ENCODE measurements at regions not wholly inside any gene's neighbourhood (a gene's known extent, or its start where the extent isn't known, plus 50 kb on each side); places are given as distances from the start of the nearest gene placed in this dataset.
"Not testable (repeated sequence)": the region's sequence is repeated elsewhere in the genome, so short reads cannot be mapped to it uniquely, and the experiment has no call there.

DNA sequence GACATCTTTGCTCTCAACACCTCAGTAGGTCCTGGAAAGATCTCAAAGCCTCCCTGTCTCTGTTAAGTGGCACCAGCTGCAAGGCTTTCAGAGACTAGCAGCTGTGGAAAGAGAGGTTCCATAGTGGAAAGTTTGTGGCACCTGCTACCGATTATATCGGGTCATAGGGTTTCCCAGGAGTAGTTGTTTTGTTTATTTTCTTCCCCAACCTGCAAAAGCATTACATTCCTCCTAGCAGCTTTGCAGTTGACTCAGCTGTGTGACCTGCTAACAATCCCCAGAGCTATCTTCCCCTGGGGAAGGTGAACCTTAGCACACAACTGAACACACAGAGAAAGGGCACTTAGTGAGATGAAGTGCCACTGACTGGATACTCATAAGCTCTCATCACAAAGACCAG, 598.9 kb upstream of the GRM7 start:
- no peak for DNase-seq (ENCODE audit: low read depth in 2 of 2)

DNA sequence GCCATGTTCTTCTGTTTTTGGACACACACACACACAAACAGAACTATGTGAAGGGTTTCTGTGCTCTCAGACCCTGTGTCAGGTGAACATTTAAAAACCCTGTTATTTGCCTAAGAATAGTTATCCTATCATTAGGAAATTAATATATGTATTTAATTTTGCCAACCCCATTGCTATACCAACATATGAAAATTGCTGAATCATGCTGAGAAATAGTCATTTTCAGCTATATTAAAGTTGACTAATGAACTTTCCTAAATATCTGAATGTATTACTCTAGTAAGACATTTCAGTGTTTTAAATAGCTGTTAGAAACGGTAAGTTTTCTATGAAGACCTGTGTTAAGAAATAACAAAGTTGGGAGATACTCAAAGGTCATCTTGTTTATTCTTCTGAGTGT, 596.9 kb upstream of the GRM7 start:
- DNase-seq (ENCODE audit: low read depth in 2 of 2) = no peak

DNA sequence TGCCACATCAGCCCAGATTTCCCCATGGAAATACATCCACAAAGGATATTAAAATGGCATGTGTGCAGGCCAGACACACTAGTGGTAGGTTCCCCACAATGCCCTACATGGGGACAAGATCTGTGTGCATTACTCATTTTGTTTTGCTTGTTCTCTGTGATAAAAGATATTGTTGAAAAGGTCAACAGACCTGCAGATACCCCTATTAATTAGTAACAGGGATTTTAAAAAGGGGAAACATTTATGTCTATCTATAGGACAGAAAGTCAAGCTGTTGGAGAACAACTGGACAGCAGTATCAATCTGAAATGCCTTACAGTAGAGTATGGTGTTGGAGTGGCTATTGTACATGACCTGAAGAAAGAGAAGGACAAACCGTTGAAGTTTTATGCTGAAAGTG, 596.0 kb upstream of the GRM7 start:
- DNase-seq (ENCODE audit: low read depth in 2 of 2) = no peak

DNA sequence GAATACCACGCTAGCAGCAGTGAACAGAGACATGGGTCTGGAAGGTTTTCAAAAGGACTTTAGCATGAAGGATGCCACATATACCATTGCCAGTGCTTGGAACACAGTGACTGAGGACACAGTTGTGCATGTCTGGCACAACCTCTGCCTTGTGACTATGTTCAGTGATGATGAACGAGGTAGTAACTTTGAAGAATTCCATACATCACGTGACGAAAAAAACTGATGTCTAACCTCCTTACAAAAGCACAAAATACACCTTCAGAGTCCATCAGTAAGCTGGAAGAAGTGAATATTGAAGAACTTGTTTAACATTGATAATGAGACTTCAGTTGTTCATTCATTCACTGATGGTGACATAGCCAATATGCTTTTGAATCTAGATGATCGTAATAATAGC, 594.8 kb upstream of the GRM7 start:
- DNase-seq (ENCODE audit: low read depth in 2 of 2) = no peak

DNA sequence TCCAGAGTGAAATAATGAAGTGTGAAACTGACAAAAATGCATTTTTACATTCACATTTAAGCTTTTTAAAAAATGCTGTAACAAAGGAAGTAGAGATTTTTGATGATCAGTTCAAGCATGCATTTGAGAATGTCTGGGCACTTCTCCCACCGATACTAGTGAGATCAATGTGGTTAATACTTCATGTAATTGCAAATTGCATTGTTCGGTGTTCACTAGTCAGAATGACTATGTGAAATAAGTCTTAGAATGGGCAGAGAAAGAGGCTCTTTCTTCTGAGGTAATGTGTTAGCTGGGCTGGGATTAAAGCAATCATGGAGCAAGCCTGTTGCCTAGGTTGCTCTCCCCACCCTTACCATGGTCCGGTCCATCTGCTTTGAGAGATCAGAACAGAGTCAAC, 587.0 kb upstream of the GRM7 start:
- no peak for DNase-seq (ENCODE audit: low read depth in 2 of 2)

DNA sequence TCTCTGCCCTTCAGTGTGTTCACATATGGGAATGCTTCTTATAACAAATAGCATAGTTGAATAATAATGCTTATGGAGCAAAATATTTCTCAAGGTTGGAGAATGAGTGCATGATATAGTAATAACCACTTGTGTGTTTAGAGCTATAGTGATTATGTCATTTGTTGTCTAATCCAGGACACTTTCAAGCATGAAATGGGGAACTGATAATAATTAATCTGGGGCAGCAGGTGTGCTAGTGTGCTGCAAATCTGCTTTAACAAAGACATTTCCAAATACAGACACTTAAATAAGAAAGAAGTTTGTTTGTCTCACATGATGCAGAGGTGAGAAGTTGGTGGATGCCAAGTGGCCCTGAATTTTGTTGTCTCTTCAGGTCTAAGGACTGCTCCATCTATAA, 579.3 kb upstream of the GRM7 start:
- no peak for DNase-seq (ENCODE audit: low read depth in 2 of 2)

DNA sequence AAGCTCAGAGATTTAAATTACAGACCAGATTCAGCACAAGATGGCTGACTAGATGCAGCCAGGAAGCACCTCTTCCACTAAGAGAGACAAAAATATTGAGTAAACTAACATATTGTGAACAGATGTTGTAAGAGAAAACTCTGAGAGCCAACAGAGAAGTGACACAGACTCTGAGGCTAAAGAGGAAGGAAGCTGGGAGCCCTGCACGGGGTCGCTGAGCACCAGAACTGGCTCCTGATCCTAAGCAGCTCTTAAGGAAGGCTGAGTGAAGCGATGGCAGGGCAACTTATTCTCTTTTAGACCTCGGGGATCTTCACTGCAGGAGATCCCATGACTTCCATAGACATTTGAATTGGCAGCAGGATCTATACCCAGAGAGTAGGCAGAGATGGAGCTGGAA, 578.0 kb upstream of the GRM7 start:
- DNase-seq (ENCODE audit: low read depth in 2 of 2) = no peak

DNA sequence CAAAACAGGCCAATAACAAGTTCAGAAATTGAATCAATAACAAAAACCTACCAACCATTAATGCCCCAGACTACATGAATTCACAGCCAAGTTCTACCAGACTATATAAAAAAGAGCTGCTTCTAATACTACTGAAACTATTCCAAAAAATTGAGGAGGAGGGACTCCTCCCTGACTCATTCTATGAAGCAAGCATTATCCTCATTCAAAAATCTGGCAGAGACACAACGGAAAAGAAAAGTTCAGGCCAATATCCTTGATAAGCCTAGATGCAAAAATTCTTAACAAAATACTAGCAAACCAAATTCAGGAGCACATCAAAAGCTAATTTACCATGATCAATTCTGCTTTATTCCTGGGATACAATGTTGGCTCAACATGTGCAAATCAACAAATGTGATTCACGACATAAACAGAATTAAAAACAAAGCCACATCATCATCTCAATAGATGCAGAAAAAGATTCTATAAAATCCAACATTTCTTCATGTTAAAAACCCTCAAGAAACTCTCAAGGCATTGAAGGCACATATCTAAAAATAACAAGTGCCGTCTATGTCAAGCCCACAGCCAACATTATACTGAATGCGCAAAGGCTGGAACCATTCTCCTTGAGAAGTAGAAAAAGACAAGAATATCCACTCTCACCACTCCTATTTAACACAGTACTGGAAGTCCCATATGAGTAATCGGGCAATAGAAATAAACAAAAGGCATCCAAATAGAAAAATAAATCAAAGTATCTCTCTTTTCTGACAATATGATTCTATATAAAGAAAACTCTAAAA, 573.6 kb upstream of the GRM7 start:
- no peak for DNase-seq (ENCODE audit: low read depth in 2 of 2)

DNA sequence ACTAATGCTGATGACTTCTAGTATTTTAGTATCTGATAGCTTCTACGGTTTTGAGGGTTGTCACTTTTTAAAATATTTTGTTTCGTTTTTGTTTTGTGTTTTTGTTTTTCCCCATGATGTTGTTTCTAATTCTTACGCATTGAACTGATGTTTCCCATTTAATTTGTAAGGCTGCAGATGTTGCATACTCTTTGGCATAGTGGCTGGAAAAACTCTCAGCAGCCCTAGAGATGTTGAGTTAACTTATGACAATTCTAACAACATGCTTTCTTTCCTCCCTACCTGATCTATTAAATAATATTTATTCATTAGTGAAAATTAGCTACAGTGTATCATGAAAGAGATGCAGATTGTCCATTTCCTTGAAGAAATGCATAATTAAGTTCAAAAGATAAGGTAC, 559.3 kb upstream of the GRM7 start:
- no peak for DNase-seq (ENCODE audit: low read depth in 2 of 2)

DNA sequence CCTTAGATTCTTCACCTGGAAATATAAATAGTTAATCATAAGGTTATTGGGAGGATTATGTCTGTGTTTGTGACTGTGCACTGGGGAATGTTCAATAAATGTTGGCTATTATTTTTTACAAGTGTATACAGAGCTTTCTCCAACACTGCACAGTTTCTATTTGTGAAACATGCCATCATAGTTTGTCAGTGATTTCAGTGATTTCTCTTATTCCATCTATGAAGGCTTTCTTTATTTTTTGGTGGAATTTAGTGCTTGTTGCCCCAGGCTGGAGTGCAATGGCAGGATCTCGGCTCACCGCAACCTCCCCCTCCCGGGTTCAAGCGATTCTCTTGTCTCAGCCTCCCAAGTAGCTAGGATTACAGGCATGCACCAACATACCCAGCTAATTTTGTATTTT, 545.0 kb upstream of the GRM7 start:
- DNase-seq (ENCODE audit: low read depth in 2 of 2) = no peak

DNA sequence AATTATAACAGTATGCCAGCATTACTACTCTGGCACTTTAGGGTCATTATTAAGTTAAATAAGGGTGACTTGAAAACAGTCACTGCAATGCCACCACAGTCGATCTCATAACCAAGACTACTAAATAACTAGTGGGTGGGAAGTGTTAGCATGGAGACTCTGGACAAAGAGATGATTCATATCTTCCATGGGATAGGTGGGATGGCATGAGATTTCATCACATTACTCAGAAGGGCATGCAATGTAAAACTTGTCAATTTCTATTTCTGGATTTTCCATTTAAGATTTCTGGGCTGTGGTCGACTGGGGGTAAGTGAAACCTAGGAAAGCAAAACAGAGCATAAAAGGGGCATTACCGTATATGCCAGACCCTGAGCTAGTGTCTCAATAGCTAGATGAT, 538.9 kb upstream of the GRM7 start:
- DNase-seq (ENCODE audit: low read depth in 2 of 2) = no peak

DNA sequence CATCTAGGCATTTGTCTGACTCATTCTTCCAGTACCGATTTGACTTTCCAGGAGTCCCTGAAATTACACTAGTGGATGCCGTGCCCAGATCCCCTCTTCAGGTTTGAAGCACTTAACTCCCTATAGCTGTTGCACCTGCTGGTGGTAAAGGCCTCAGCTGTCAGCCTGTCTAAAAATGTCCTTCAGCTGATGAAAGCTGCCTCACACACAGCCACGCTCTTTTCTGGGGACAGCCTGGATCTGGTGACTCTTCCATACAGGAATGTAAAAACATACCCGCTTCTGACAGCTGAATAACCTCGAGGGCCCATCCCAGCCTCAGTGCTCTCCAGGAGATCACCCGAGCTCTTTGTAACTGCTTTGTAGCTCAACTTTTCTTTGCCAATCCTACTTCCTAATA, 534.1 kb upstream of the GRM7 start:
- no peak for DNase-seq (ENCODE audit: low read depth in 2 of 2)

DNA sequence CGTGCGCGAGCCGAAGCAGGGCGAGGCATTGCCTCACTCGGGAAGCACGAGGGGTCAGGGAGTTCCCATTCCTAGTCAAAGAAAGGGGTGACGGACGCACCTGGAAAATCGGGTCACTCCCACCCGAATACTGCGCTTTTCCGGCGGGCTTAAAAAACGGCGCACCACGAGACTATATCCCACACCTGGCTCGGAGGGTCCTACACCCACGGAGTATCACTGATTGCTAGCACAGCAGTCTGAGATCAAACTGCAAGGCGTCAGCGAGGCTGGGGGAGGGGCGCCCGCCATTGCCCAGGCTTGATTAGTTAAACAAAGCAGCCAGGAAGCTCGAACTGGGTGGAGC, 520.0 kb upstream of the GRM7 start:
- not testable (repeated sequence) for DNase-seq (ENCODE audit: low read depth in 2 of 2)

DNA sequence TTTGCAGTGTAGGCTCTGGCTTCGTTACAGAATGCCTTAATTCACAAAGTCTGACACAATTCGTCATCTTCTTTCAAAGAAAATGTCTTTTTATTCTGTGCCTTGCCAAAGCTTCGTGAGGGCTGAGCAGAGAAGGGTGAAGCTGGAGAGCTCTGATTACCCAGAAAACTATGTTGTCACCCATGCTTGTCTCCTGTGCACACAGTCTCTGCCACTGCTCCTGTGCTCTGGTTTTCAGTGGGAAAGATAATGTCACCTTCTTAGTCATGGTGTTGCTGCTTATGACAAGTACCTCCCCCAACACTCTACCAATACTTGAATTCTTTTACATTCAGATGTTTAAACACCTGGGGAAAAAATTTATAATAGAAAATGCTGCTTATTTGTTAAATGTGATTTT, 509.2 kb upstream of the GRM7 start:
- no peak for DNase-seq (ENCODE audit: low read depth in 2 of 2)

DNA sequence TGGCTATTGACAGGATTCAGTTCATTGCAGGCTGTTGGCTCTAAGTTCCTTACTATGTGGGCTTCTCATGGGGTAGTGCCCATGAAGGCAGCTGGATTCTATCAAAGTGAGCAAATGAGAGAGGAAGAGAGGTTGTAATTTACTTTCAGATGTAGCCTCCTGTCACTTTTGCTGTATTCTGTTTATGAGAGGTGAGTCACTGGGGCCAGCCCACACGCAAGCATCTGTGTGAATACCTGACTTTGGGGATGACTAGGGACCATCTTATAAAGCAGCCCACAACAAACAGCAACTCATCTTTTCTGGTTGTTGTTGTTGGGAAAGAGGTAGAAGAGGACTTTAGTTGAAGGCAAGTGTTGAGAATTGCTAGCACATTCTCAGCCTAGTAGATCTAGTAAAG, 506.3 kb upstream of the GRM7 start:
- DNase-seq (ENCODE audit: low read depth in 2 of 2) = no peak

DNA sequence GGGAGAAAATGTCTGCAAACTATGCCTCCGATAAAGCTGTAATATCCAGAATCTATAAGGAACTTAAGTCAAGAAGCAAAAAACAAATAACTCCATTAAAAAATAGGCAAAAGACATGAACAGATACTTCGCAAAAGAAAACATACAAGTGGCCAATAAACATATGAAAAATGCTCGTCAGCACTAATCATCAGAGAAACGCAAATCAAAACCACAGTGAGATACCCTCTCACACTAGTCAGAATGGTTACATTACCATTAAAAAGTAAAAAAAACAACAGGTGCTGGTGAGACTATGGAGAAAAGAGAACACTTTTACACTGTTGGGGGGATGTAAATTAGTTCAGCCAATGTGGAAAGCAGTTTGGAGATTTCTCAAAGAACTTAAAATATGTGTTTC, 498.5 kb upstream of the GRM7 start:
- DNase-seq (ENCODE audit: low read depth in 2 of 2) = no peak

DNA sequence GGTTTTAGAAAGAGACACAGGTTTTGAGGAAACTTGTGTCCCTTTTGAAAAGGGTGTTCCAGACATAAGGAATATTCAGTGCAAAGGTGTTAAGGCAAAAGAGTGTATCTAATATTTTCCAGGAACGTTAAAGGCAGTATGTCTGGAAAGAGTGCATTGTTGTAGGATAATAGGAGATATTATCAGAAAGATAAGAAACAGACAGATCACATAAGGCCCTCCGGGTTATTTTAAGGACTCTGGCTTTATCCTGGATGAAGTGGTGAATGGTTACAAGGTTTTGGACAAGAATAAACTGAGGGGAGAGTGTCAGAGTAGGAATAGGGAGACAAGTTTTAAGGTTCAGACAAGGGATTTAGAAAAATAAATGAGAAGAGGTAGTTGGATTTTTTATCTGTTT, 493.7 kb upstream of the GRM7 start:
- DNase-seq (ENCODE audit: low read depth in 2 of 2) = no peak

DNA sequence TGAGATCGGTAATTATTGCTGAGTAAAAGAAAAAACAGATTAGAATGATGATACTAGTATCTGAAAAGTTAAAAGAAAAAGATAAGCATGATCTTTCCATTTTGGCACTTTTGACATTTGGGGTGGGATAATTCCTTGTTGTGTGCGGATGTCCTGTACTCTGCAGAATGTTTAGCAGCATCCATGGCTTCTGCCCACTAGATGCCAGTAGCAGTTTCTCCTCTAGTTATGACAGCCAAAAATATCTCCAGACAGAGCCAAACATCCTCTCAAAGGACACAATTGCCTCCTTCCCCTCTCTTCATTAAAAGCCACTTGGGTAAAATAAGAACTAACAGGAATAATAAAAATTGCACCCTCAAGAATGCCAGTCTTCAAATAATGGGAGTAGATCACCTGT, 468.8 kb upstream of the GRM7 start:
- DNase-seq (ENCODE audit: low read depth in 2 of 2) = no peak

DNA sequence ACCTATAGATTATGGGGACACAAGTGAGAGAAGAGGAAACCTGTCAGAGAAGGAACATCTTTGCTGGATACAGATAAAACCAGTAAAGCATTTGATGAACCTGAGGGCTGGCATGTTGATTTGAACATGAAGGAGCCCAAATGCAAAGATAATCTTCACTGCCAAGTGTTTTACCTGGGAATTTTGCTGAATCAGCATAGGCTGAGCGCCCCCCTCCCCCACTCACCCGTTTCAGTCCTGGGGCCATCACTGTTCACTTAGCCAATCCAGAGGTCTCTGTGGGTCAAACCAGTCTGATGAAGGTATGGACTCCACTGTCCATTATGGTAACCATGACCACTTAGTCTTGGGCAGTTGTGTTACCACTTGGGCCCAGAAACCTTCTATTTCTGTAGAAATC, 466.0 kb upstream of the GRM7 start:
- DNase-seq (ENCODE audit: low read depth in 2 of 2) = no peak

DNA sequence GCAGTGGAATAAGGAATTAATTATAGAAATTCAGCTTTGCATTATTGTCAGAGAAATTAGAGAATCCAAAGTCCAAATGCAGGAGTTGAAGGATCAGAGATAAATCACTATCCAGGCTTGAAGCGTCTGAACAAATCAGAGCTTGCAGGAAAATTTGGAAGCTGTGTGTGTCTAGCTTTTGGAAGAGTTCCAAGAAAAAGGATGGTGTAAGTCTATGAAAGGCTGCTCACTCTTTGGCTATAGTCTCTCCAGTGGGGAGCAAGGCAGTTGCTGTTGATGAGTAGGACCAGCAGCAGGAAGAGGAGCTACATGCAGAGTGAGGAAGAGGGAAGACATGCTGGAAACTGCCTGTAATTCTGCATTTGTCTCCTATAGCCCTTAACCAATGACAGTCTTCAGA, 464.3 kb upstream of the GRM7 start:
- no peak for DNase-seq (ENCODE audit: low read depth in 2 of 2)

DNA sequence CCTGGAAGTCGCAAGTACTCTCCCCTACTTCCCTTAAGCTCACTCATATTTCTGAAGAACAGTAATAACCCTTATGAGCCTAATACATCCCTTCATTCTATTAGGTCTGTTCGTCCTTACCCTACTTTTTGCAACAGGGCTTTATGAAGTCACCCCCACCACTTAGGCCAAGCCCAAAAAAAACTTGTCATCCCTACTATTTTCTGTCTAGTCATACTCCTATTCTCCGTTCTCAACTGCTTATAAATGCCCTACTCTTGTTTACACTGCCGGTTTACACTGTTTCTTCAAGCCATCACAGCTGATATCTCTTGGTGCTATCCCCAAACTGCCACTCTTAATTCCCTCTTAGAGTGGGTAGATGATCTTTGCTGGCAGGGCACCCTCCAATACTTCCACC, 458.2 kb upstream of the GRM7 start:
- not testable (repeated sequence) for DNase-seq (ENCODE audit: low read depth in 2 of 2)

DNA sequence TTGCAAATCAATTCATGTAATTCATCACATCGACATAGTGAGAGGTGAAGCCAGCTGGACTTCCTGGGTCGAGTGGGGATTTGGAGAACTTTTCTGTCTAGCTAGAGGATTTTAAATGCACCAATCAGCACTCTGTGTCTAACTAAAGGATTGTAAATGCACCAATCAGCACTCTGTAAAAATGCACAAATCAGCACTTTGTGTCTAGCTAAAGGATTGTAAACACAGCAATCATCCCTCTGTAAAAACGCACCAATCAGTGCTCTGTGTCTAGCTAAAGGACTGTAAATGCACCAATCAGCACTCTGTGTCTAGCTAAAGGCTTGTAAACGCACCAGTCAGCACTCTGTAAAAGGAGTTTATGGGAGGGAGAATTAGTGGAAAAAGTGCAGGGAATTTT, 454.0 kb upstream of the GRM7 start:
- not testable (repeated sequence) for DNase-seq (ENCODE audit: low read depth in 2 of 2)

DNA sequence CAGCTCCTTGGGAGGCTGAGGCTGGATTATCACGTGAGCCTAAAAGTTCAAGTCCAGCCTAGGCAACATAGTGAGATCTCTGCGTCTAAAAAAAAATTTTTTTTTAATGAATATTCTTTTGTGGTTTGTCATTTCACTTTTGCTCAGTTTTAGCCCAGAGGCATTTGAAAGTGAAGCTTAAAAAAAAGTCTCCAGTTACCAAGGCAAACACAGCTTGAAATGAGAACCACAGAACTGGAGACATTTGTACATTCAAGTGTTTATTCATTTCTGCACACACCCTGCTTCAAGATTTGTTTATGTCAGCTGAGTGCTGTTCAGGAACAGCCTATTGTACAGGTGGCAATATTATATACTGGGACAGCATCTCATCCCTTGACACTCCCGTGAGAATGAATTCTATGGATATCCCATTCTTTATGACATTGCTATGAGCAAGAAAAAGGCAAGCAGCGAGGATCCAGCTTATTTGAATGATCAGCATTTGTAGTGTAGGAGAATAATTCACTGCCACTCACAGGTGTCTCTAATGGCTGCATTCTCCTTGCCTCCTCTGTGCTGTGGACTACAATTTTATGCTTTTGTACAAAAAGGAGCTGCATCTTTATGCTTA, 444.8 kb upstream of the GRM7 start:
- DNase-seq (ENCODE audit: low read depth in 2 of 2) = no peak

DNA sequence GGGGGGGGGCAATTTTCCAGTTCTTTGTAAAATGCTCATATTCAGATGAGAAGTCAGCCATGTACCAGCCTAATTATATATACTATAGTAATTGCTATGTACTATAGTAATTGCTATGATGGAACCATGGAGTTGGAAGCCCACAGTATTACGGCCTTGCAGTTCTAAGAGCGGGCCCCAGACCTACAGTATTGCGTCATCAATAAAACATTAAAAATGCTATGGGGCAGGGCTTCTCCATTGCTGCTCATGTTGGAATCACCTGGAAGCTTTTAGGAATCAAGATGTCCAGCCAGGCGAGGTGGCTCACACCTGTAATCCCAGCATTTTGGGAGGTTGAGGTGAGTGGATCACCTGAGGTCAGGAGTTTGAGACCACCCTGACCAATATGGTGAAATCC, 443.7 kb upstream of the GRM7 start:
- no peak for DNase-seq (ENCODE audit: low read depth in 2 of 2)

All from stimulated activated CD8-positive, alpha-beta memory T cell treated with anti-CD3 and anti-CD28 coated beads, Interleukin-7, amount 100 ng/mL, for 1 hour (primary cell).